ENCODE measurements at regions not wholly inside any gene's neighbourhood (a gene's known extent, or its start where the extent isn't known, plus 50 kb on each side); places are given as distances from the start of the nearest gene placed in this dataset.

DNA sequence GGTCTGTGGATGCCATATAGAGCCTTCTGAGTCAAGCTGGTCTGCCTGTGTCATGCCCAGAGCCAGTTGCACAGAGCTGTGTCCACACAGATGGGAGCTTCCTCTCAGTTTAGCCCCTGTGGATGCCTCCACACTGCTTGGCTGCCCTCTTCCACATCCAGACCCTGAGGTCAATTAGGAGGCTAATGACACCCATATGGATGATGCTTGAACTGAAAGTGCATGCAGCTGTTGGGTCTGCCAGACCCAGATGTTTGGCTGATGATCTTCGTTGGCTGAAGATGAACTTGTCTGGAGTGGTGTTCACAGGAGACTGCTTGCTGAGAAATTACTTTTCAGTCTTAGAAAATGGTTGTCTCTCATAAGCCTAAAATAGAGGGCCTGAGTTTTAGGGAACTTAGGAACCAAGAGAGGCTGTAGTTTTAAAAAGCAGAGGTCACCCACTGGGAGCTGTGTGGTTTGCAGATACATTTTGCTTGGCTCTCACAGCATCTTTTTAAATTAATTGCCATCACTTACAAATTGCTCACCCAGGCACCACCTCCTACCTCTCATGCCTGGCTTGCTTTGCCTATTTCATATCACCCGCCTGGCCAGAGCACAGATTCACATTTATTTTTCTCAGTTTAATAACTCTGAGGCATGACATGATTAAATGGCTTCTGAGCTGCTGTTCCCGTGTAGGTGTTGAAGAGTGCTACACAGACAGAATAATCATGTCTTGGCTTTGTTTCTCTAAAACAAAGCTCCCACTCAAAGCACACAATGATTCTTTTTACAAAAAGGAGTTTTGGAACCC is 176.1 kb downstream of the MINAR1 start:
- Histone ChIP-seq H3K4me3 (ENCODE audit: low read length) (no peak overlapping the region), H2AFZ (ENCODE audit: low read length) (no peak overlapping the region), H3K27ac (ENCODE audit: low read length) (no peak overlapping the region), H4K20me1 (ENCODE audit: low read length) (no peaks in the 10 kb centered on the region), H3K79me2 (ENCODE audit: low read length) (no peaks in the 10 kb centered on the region), H3K9me3 (ENCODE audit: low read length) (no peaks in the 10 kb centered on the region), H3K4me1 (ENCODE audit: insufficient read depth, low read length) (no peaks in the 10 kb centered on the region), H3K36me3 (ENCODE audit: low read depth, low read length) (no peaks in the 10 kb centered on the region), H3K27me3 (ENCODE audit: low read length) (peaks cover 87% of the 10 kb centered on the region), H3K9me2 (replicated peaks; ENCODE audit: low read length) (no peaks in the 10 kb centered on the region), H3K4me2 (ENCODE audit: low read length) (no peak overlapping the region), H3F3A (ENCODE audit: low read length, unreplicated experiment) (no peaks in the 10 kb centered on the region), H3K9ac (ENCODE audit: low read length) (no peak overlapping the region)
- TF ChIP-seq EZH2 (IDR thresholded peaks at IDR 0.05; ENCODE audit: low read length, unreplicated experiment), result no peak
- no peak for TF ChIP-seq EZH2phosphoT487 (IDR thresholded peaks at IDR 0.05; ENCODE audit: borderline replicate concordance, low read length)
- TF ChIP-seq, protein P1, sequence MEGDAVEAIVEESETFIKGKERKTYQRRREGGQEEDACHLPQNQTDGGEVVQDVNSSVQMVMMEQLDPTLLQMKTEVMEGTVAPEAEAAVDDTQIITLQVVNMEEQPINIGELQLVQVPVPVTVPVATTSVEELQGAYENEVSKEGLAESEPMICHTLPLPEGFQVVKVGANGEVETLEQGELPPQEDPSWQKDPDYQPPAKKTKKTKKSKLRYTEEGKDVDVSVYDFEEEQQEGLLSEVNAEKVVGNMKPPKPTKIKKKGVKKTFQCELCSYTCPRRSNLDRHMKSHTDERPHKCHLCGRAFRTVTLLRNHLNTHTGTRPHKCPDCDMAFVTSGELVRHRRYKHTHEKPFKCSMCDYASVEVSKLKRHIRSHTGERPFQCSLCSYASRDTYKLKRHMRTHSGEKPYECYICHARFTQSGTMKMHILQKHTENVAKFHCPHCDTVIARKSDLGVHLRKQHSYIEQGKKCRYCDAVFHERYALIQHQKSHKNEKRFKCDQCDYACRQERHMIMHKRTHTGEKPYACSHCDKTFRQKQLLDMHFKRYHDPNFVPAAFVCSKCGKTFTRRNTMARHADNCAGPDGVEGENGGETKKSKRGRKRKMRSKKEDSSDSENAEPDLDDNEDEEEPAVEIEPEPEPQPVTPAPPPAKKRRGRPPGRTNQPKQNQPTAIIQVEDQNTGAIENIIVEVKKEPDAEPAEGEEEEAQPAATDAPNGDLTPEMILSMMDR (conservative IDR thresholded peaks at IDR 0.05; ENCODE audit: low read depth, low read length), result no peak
- ATAC-seq (no peak), DNase-seq (no peak)
- POLR2A ChIA-PET (ENCODE audit: unreplicated experiment), result no interaction called here
- BruUV-seq (replicated peaks), result no TSS peak
- CTCF ChIA-PET, result no interaction called here
- intact Hi-C loops (cut with micrococcal nuclease), result no loop called here

DNA sequence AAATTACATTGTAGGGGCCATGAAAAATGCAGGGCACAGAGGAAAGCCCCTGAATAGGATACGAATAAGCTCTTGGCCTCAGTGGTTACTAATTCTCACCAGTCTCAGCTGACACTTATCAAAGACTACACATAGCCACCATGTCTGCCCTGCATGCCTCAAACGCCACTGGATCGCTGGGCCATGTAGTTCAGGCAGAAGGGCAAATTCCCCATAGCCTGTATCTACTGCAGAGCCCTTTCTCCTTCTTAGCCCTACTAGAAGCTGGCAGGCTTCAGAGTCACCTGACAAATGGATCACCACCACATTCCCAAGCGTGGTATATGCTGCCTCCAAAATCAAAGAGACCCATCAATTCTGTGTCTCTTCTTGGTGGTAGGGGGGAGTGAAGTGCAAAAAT is 177.4 kb downstream of the MINAR1 start:
- peaks cover 74% of the 10 kb centered on the region for H3K27me3 ChIP-seq (ENCODE audit: low read length)
- ChIA-PET POLR2A (ENCODE audit: unreplicated experiment) (no interaction called here), CTCF (no interaction called here)
- intact Hi-C loops (cut with micrococcal nuclease), result no loop called here
- H3K9ac ChIP-seq (ENCODE audit: low read length), result no peak overlapping the region
- H3K79me2 ChIP-seq (ENCODE audit: low read length), result no peaks in the 10 kb centered on the region
- BruUV-seq (replicated peaks), result no TSS peak
- DNase-seq (no peak), ATAC-seq (no peak)
- no peak overlapping the region for H3K27ac ChIP-seq (ENCODE audit: low read length)
- H3K4me1 ChIP-seq (ENCODE audit: insufficient read depth, low read length), result no peaks in the 10 kb centered on the region
- no peaks in the 10 kb centered on the region for H3F3A ChIP-seq (ENCODE audit: low read length, unreplicated experiment)
- H3K9me3 ChIP-seq (ENCODE audit: low read length), result no peaks in the 10 kb centered on the region
- H3K36me3 ChIP-seq (ENCODE audit: low read depth, low read length), result no peaks in the 10 kb centered on the region
- no peak overlapping the region for H3K4me3 ChIP-seq (ENCODE audit: low read length)
- TF ChIP-seq EZH2phosphoT487 (IDR thresholded peaks at IDR 0.05; ENCODE audit: borderline replicate concordance, low read length), result no peak
- TF ChIP-seq, protein P1 (conservative IDR thresholded peaks at IDR 0.05; ENCODE audit: low read depth, low read length), result no peak
- TF ChIP-seq EZH2 (IDR thresholded peaks at IDR 0.05; ENCODE audit: low read length, unreplicated experiment), result no peak
- no peaks in the 10 kb centered on the region for H4K20me1 ChIP-seq (ENCODE audit: low read length)
- H3K9me2 ChIP-seq (replicated peaks; ENCODE audit: low read length), result no peaks in the 10 kb centered on the region
- H3K4me2 ChIP-seq (ENCODE audit: low read length), result no peak overlapping the region
- H2AFZ ChIP-seq (ENCODE audit: low read length), result no peak overlapping the region

DNA sequence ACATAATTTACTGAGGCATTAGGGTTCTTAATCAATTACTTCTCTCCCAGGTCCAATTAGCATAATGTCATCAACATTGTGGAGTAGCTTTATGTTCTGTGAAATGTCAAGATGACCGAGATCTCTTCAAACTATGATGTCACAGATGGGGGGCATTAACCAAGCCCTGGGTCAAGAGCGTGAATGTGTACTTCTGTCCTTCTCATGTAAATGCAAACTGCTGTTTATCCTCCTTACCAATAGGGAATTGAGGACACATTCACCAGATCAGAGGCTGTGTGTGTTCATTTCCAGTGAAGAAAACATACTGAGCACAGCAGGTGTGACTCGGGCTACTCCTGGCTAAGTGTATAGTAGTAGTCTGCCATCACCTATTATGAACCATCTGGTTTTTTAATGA is 177.9 kb downstream of the MINAR1 start:
- no peak overlapping the region for H2AFZ ChIP-seq (ENCODE audit: low read length)
- H3K4me1 ChIP-seq (ENCODE audit: insufficient read depth, low read length), result no peaks in the 10 kb centered on the region
- no peak overlapping the region for H3K9ac ChIP-seq (ENCODE audit: low read length)
- CTCF ChIA-PET, result no interaction called here
- H3K4me2 ChIP-seq (ENCODE audit: low read length), result no peak overlapping the region
- H4K20me1 ChIP-seq (ENCODE audit: low read length), result no peaks in the 10 kb centered on the region
- no peaks in the 10 kb centered on the region for H3K9me3 ChIP-seq (ENCODE audit: low read length)
- BruUV-seq (replicated peaks), result no TSS peak
- no peak for TF ChIP-seq EZH2 (IDR thresholded peaks at IDR 0.05; ENCODE audit: low read length, unreplicated experiment)
- TF ChIP-seq, protein P1 (conservative IDR thresholded peaks at IDR 0.05; ENCODE audit: low read depth, low read length), result no peak
- TF ChIP-seq EZH2phosphoT487 (IDR thresholded peaks at IDR 0.05; ENCODE audit: borderline replicate concordance, low read length), result no peak
- no peak overlapping the region for H3K4me3 ChIP-seq (ENCODE audit: low read length)
- H3K36me3 ChIP-seq (ENCODE audit: low read depth, low read length), result no peaks in the 10 kb centered on the region
- intact Hi-C loops (cut with micrococcal nuclease), result no loop called here
- no peak overlapping the region for H3K27ac ChIP-seq (ENCODE audit: low read length)
- H3F3A ChIP-seq (ENCODE audit: low read length, unreplicated experiment), result no peaks in the 10 kb centered on the region
- H3K9me2 ChIP-seq (replicated peaks; ENCODE audit: low read length), result no peaks in the 10 kb centered on the region
- ATAC-seq, result no peak
- peaks cover 69% of the 10 kb centered on the region for H3K27me3 ChIP-seq (ENCODE audit: low read length)
- H3K79me2 ChIP-seq (ENCODE audit: low read length), result no peaks in the 10 kb centered on the region
- DNase-seq, result no peak
- POLR2A ChIA-PET (ENCODE audit: unreplicated experiment), result no interaction called here

Data from PC-3 (cell line).